ENCODE measurements at regions not wholly inside any gene's neighbourhood (a gene's known extent, or its start where the extent isn't known, plus 50 kb on each side); places are given as distances from the start of the nearest gene placed in this dataset.

DNA sequence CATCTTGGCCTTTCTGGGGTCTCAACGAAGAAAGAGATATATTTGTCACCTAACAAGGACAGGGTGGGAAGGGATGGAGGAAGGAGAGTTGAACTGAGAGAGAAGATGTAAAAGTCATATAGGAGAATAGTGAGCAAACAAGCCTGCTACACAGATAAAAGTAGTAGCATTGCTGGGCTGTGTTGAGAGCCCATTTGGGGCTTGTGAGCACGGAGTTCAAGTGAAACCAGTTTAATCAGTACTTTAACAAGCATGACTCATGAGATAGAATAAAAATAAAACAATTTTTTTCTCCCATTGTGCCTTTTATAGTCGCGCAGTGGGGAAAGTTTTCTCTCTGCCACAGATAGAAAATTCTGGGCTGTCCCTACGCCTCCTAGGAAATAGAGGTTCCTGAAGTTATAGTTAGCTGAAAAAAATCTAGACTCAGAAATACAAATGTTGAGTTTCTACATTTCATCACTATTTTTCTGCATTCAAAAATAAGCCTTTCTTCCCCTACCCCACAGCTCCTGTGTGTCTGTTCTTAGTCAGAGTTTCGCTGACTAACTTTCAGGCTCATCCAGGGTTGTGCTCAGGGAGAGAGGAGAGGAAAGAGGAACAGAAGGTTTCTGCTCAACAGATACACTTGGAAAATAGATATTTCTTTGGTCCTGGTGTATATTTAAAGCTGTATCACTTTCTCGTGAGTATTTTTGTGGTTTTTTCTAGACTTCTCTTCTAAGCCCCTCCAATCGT is 395.8 kb upstream of the ADAMTSL1 start:
- DNase-seq = no peak

GRCh38 chr9:18092138-18092537 is 381.8 kb upstream of the ADAMTSL1 start:
- DNase-seq = no peak

DNA sequence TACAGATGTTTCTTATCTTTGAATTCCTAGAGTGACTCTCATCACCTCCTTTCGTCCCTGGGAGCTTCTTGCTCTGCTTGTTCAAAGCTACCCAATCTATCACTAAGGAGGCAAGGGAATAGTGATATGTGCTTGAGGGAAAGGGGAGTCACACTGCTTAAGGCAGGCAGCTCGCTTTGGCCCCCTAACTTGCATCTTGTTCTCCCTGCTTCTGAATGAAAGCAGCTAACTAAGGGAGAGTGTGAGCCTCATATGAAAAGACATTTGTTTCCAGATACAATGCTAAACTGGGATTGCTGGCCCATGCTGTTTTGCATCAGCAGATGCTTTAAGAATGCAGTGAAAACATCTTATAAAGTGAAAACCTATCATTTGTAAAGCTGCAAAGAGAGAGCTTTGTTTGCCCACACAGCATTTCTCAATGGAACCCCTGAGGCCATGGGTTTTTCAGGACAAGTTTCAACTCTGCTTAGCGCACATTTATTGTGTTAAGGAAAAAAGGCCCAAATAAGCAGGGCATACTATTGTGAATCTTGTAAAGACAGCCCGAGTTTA is 367.9 kb upstream of the ADAMTSL1 start:
- DNase-seq = no peak

DNA sequence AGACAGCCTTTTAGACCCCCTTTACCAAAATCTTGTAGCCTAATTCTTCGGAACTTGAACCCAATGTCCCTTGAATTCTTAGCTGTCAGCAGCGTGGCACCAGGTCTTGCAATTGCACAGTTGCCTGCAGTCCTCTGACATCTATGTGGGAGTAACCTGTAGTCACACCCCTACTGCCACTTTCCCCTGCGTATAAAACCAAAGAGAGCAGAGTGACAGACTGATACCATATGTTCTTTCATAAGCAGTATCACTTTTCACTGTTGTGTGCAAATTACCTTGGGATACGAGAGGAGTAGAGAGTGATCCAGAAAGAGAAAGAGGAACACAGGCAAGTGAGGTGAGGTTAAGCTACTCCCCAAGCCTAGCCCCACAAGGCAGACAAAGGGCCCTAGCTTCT is 364.3 kb upstream of the ADAMTSL1 start:
- no peak for DNase-seq

- no peak for DNase-seq
Measured at GRCh38 chr9:18111146-18111545, 362.8 kb upstream of the ADAMTSL1 start.

DNA sequence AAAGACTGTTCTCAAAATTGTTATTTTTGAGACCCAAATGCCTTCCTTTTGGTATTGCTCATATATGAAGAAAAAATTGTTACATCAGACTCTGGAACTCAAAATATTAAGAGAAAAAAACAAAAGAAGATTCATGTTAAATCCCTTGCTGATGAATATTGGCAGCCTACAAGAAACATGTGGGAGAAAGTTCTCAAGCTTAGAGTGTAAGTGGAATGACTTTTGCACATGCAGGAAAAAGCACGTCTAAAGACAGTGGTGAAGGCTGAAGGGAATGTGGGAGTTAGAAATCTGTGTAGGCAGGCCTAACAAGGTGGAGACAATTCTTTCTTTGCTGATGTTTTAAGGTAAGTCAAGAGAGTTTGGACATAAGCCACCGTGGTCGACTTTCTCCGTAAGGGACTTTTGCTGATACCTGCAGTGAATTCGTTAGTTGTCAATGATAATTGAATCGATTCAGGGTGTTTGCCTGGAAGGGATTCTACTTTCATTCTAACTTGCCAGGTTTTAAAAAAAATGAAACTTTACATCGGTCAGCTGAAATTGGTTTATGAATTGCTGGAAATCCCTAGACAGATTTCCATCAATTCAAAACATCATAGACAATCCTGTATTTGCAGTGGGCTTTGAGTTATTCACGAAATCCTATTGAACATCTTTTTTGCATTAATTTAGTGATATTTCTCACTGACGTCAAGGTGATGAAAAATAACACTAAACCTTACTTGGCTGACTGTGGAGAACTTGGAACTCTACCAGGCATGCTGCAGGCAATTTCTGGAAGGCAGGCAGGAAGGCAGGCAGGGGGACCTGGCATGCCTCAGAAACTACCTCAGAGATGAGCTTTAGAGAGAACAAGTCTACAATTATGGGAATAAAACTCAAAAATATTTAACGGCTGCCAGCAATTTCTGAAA is 359.1 kb upstream of the ADAMTSL1 start:
- no peak for DNase-seq

DNA sequence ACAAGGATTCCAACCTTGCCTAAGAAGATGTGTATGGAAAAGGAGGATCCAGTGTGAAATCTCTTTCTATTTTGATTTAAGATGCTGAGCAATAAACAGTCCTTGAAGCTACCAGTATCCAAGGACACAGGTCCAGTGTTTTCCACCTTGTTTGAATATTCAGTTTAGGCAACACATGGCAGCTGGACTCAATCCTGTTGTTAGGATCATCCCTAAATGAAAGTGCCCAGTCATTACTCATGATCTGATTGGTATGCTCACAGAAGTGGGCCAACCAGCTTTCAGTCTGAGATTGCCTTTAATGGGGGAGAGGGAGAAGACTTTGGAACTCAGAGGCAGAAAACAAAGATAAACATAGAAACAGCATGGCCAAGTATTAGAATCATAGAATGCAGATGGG is 355.7 kb upstream of the ADAMTSL1 start:
- DNase-seq = no peak

GRCh38 chr9:18122171-18122570 is 351.8 kb upstream of the ADAMTSL1 start:
- DNase-seq = no peak

DNA sequence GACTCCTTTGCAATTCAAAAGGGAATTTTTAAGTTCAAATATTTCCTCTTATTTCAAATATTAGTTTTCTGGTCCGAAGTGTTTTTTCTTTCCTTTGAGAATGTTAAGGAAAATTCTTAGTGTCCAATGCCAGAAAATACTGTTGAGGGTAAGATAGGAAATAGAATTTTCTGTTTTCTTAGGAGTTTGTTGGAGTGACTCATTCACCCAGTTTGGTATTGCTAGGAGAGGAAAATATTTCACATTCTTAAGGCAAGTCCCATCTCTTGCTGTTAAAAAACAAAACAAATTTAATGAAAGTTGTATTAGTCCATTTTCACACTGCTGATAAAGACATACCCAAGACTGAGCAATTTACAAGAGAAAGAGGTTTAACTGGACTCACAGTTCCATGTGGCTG is 349.2 kb upstream of the ADAMTSL1 start:
- no peak for DNase-seq

GRCh38 chr9:18126831-18127498 is 347.0 kb upstream of the ADAMTSL1 start:
- no peak for DNase-seq

GRCh38 chr9:18127499-18127875 is 346.5 kb upstream of the ADAMTSL1 start:
- no peak for DNase-seq

DNA sequence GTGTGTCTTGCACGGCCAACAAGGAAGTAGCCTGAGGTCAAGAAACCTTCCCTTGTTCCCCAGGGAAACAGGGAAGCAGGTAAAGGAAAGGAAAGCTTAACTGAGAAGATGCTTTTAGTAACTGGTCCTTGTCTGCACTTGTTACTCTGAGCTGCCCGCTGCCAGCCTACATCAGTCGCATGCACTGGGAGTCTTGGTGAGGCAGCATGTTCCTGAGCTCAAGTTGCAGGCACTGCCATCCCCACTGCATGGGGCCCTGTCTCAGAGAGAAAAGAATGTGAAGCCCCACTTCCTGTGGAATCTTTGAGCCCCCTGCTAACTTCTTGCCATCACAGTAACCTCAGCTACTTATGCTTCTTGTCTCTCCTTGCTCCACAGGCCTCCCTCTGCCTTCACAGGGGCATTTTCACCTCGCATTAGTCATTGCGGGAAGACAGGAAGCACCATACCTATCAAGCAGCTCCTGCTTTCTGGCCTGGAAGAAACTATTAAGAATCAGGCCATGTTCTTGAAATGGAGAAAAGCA is 344.1 kb upstream of the ADAMTSL1 start:
- no peak for DNase-seq

GRCh38 chr9:18136354-18136994 is 337.5 kb upstream of the ADAMTSL1 start:
- DNase-seq = no peak

- no peak for DNase-seq
Measured at GRCh38 chr9:18137815-18138214, 336.1 kb upstream of the ADAMTSL1 start.

GRCh38 chr9:18138656-18139055 is 335.3 kb upstream of the ADAMTSL1 start:
- no peak for DNase-seq

DNA sequence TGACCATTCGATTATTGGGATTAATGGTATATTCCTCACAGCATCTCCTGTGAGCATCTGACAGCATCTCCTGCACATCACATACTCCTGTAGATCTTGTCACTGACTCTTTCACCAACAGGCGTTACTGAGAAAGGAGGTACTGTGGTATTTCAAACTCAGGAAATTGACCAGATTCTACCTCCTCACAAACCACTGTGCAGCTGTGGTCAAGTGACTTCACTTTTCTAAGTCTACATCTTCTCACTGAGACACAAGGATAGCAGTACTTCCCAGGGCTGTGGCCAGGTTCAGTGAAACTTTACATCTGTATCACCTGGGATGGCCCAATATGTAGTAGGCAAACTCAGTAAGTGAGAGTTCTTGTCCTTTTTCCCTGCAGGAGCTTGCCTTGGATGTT is 332.3 kb upstream of the ADAMTSL1 start:
- no peak for DNase-seq

GRCh38 chr9:18143073-18143745 is 330.7 kb upstream of the ADAMTSL1 start:
- no peak for DNase-seq

DNA sequence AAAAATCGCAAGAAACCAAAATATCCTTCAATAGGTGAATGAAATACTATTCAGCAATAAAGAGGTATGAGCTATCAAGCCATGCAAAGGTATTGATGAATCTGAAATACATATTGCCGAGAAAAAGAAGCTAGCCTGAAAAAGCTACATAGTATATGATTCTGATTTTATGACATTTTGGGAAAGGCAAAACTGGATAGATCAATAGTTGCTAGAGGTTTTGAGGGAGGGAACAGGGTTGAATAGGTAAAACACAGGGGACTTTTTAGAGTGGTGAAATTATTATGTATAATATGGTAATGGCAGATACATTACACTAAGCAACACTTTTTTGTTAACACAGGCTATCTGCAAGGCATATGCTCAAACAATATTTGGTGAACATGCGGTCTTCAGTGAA is 327.6 kb upstream of the ADAMTSL1 start:
- DNase-seq = no peak

DNA sequence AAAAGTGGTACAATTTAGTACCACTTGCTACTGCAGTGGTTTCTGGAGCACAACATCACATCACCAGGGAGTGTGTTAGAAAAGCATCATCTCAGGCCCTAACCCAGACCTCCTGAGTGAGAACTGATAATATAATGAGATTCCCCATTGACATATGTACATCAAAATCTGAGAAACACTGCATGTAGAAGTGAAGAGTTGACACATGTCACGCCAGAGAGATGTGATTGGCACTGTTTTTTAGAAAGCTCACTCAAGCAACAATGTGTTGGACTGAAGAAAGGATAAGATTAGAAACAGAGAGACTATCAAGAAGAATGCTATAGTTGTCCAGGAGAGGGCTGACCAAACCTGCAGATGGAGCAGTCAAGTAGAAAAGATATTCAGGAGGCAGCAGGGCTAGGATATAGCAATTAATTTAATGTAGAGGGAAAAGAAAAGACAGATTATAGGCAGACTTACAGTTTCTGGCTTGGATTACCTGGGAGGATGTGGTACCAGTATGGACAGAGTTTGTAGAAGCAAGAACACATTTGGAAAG is 324.4 kb upstream of the ADAMTSL1 start:
- DNase-seq = no peak

DNA sequence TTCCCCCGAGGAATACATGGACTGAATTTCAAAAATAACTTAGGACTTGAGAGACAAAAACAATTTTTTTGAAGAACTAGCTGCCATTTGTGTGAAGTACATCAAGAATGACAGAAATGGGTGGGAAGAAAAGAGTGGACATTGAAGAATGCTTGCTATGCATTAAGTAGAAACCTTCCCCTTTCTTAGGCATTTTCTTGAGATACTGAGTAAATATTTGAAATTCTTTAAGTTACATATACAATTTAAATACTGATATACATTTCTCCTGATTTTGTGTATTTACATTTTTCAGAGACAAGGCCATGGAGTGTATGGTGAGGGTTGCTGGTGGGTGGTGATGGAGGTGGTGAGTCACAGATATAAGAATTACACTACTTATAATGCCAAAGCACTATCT is 319.3 kb upstream of the ADAMTSL1 start:
- no peak for DNase-seq

DNA sequence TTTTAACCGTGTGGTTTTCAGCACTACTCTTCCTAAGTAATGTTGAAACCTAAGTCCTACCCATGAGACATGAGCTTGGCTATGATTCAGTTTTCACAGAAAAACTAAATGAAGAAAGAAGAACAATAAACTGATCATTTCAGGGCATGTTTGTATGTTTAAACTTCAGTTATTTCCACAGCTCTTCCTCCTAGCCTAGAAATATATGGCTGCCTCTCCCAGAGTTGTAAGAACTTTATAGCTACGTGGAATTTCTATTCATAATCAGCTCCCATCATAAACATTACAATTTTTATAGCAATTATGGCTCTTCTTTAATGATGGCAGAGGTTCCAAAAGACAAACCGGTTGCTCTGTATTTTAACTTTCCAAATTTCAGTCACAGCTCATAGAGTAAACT is 314.7 kb upstream of the ADAMTSL1 start:
- DNase-seq = no peak

DNA sequence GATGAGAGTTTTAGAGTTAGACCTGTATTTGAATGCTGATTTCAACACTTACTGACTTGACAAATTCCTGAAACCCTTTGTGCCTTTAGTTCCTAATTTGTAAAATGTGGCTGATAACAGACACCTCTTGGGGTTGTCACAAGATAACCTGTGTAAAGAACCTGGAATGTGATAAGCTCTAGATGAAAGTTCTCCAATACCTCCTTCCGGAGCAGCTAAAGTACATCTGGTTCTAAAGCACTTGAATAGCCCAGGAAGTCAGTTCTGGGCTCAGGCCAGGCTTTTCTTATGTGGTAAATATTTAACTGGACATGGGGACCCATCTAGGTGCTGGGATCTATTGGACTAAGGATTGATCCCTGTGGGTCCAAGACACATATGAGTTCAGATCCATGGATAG is 310.8 kb upstream of the ADAMTSL1 start:
- no peak for DNase-seq

Data from SHP77 (cell line).